ENCODE measurements at regions not wholly inside any gene's neighbourhood (a gene's known extent, or its start where the extent isn't known, plus 50 kb on each side); places are given as distances from the start of the nearest gene placed in this dataset.

GRCh38 chrX:39952989-39953388 lies 144.8 kb downstream of the BCOR start:
- DNase-seq = no peak

GRCh38 chrX:39953879-39954278 lies 143.9 kb downstream of the BCOR start:
- no peak for DNase-seq

DNA sequence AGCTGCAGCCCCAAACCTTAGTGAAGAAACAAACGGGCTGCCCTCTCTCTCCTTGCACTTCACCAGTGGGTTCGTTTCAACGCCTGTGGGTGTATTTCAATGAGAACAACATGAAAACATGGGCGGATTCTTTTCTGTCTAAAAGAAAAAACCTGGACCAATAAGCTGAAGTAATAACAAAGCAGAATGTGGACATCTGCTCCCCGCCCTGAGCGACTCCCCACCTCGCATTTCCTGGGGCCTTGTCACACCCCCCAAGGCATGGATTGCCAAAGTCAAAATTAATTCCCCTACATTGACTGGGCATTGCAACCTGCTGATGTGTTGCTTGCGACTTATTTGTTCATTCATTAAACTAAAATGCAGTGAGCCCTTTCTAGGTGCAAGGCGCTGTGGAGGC lies 142.9 kb downstream of the BCOR start:
- no peak for DNase-seq

DNA sequence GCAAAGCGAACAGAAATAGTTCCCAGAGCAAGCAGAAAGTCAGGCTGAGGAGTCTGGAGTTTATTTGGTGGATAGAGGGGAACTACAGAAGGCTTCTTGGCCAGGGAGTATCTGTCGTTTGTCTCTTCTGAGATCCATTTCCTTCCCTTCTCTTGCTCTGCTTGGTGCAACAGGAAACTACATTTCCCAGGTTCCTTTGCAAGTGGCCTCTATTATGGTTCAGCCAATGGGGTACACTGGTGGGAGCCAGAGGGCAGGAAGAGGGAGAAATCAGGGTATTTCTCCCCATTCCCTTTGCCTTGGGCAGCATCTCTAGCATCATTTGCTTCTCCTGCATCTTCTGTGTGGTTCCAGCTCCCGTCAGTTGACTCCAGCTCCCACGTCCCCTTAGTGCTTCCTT lies 142.1 kb downstream of the BCOR start:
- DNase-seq = peak; percentile 11

DNA sequence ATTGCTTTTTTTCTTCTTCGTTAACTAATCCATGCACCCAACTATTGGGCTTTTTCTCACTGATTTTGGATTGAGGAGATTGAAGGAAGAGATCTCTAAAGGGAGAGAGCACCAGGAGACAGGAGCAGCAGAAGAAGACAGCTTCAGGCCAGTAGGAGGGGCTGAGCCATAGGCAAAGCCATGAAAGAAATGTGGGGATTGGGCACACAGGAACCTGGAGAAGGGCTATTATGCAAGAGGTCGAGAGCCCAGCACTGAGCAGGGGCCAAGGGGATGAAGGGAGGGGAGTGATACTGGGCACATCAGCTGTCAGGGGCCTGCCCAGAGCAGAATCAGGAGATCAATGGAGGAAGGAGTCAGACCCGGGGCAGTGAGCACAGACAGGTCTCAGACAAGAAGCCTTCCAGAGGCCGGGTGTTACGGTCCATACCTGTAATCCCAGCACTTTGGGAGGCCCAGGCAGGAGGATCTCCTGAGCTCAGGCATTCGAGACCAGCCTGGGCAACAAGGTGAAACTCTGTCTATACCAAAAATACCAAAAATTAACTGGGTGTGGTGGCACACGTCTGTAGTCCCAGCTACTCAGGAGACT lies 140.9 kb downstream of the BCOR start:
- no peak for DNase-seq

DNA sequence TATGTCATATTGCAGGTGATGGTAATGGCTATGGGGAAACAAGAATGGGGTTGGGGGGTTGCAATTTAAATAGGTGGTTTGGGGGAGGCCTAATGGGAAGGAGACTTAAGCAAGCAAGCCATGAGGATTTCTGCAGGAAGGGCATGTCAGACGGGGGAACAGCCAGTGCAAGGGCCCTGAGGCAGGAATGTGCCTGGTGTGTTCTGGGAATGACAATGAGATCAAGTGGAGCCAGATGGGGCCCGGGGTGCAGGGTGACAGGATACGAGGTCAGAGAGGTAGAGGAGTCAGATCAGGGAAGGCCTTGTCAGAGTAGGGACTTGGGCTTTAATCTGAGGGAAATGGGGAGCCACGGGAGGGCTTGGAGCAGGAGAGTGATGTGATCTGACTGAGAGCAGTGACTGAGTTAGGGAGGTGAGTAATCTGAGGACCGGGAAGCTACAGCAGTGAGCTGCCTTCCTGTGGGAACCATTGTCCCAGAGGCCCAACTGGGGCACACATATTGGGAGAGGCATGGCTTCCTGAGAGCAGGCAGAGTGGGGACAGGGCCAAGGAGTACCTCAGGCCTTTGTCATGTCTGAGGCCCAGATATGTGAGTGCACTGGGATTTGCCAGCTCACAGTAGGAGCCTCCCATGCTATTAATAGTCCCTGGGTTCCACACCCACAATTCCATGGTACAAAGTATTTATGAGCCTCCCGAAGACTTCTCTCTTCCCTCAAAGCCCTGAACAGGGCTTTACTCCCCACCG lies 139.8 kb downstream of the BCOR start:
- no peak for DNase-seq

GRCh38 chrX:39958850-39959249 lies 138.9 kb downstream of the BCOR start:
- DNase-seq = no peak

GRCh38 chrX:39960219-39960618 lies 137.5 kb downstream of the BCOR start:
- no peak for DNase-seq

DNA sequence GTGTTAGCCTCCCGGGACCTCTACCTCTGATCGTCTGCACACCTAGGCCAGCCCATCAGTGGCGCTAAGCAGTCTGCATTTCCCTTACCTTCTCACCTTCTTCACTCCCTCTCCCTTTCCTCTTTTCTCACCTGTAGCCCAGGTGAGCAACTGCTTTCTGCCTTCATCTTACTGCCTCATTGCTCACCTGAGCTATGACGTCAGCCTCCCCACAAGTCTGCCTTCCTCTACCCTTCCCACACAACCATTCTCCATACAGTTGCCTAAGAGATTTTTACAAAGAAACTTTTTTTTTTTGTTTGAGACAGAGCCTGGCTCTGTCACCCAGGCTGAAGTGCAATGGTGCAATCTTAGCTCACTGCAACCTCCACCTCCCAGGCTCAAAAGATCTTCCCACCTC lies 136.3 kb downstream of the BCOR start:
- no peak for DNase-seq

DNA sequence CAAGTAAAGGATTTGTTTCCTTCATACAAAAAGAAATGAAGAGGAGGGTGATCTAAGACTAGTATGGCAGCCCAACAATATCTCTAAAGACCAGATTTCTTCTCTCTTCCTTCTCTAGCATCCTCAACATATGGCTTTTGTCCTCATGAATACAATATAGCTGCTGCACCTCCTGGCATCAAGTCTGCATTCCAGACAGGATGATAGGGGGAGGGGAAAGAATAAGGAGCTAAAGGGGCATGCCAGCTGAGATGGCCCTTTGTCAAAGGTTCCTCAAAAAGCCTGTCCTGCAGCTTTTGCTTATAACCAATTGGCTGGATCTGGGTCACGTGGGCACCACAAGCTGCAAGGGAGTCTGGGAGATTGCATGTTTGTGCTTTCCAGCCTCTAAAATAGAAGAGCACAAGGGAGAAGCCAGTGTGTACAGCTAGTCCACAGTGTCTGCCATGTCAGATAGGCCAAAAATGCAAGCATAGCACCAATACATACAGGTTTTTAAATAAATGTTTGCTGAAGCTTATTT lies 132.6 kb downstream of the BCOR start:
- no peak for DNase-seq

- DNase-seq = no peak
Measured at GRCh38 chrX:39966176-39966575, 131.6 kb downstream of the BCOR start.

- DNase-seq = no peak
Measured at GRCh38 chrX:39967348-39967747, 130.4 kb downstream of the BCOR start.

- DNase-seq = peak; percentile 10
Measured at GRCh38 chrX:39969099-39969818, 128.5 kb downstream of the BCOR start.

DNA sequence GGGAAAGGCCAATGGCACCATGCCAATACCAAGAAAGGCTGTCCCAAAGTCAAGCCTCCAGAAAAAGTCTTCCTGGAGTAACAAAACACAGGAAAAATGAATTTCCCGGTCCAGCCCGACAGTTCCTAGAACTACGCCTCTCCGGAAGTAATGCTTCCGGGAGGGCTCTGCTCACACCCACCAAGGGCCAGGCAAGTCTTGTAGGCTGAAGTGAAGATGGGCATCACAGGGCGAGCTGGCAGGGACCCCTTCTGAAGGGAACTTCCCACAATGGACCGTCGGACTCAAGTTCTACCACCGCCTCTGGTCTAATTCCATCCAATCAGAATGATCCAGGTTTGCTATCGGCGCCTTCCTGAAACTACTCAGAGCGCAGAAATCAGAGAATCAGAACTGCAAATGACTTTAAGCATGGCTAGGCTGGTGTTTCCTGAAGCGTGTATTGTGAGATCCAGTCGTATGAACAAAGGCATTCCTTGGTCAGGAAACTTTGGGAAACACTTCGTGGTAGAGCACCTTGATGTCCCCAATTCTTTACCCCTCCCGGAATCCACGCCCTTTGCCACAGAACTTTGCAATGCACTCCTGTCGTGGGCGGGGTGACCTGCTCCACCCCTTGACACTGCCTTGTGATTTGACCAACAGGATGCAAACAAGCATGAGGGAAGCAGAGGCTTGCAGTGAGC lies 127.8 kb downstream of the BCOR start:
- no peak for DNase-seq

DNA sequence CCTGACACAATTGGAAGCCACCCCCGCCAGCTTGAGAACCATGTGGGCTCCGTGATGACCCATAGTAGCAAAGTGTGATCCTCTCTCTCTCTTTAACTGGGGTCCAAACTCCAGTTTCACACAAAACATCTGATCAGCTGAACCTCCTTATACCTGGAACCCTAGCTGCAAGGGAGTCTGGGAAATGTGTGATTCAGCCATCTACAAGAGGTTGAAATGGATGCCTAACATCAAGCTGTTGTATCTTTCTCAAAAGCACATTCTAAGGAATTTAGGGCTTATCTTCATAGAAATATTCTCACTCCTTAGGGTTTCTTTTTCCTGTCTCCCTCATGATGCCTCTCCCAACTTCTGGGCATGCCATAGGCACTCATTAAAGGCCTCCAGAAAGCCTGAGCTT lies 126.0 kb downstream of the BCOR start:
- no peak for DNase-seq

GRCh38 chrX:39972340-39972739 lies 125.4 kb downstream of the BCOR start:
- no peak for DNase-seq

DNA sequence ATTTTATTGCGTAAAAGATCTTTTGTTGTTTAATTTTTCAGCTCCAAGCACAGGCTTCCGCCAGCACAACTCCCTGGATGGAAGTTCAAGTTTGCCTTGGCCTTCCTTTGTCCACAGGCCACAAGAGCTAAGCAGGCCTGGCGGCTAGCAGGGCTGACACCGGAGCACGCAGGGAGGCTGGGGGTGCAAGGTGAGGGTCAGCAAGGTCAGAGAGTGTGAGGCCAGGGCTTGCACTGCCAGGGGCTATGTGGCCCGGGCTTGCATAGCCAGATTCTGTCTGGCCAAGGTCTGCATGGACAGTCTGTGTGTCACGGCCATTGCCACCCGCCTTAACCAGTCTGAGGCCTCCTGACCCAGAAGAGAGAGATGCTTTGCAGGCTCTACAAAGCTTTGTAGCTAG lies 123.9 kb downstream of the BCOR start:
- no peak for DNase-seq

DNA sequence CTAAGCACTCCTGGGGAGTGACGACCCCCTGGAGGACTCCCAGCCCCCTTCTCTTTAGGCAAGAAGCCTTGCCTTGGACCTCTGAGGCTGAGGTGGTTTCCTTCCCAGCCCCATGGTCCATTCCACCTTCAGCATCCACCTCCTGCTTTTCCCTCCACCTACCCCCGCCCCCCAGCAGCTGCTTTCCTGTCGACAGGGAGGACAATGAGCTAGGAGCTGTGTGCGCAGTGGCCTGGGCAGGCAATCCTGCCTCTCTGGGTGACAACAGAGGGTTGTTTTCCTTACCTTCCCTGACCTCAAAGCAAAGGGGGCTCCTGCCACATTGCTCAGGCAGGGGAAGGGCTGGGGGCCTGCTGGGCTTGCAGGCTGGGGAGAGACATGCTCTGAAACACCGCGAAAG lies 123.5 kb downstream of the BCOR start:
- DNase-seq = no peak

- DNase-seq = no peak
Measured at GRCh38 chrX:39975101-39975925, 122.4 kb downstream of the BCOR start.

- DNase-seq = no peak
Measured at GRCh38 chrX:39981946-39982345, 115.8 kb downstream of the BCOR start.

- DNase-seq = no peak
Measured at GRCh38 chrX:39982948-39983347, 114.8 kb downstream of the BCOR start.

DNA sequence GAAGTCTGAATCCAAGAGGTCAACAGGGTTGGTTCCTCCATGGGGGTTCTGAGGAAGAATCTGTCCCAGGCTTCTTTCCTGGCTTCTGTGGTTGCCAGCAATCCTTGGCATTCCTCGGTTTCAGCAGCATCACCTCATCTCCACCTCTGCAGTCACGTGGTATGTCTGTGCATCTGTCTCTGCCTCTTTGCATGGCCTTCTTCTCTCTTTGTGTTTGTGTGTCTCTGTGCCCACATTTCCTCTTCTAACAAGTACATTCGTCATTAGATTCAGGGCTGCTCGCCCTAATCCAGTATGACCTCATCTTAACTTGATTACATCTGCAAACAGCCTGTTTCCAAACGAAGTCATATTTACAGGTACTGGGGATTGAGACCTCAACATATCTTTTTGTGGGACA lies 114.0 kb downstream of the BCOR start:
- no peak for DNase-seq
